MM.1S (cell line): ENCODE measurements at regions not wholly inside any gene's neighbourhood (a gene's known extent, or its start where the extent isn't known, plus 50 kb on each side); places are given as distances from the start of the nearest gene placed in this dataset.
"Not testable (repeated sequence)": the region's sequence is repeated elsewhere in the genome, so short reads cannot be mapped to it uniquely, and the experiment has no call there.

Experiments
- DNase-seq: peaks from one replicate; pipeline ENCODE4 v3.0.0-alpha.2; 2015
- H2AFZ ChIP-seq: fragments of 300-600 bp; sonication (generic); 2 replicates; pipeline ENCODE4 v1.6.0; 2016; ENCODE audit warnings: antibody characterized with exemption, low read length
- H3F3A ChIP-seq: fragments of 300-600 bp; sonication (generic); 2 replicates; pipeline ENCODE4 v1.6.1; 2016; ENCODE audit warnings: mild to moderate bottlenecking, antibody characterized with exemption, low read length, moderate library complexity, mixed read lengths; ENCODE audit not compliant: insufficient read depth
- H3K27ac ChIP-seq: fragments of 300-600 bp; sonication (generic); 2 replicates; pipeline ENCODE4 v1.5.1; 2016; ENCODE audit warnings: mild to moderate bottlenecking, low read length
- H3K27me3 ChIP-seq: fragments of 300-600 bp; sonication (generic); replicated peaks from 2 replicates; pipeline ENCODE4 v1.6.0; 2016; ENCODE audit warnings: low read length; ENCODE audit not compliant: insufficient read depth
- H3K36me3 ChIP-seq: fragments of 300-600 bp; sonication (generic); replicated peaks from 2 replicates; pipeline ENCODE4 v1.6.1; 2016; ENCODE audit warnings: mild to moderate bottlenecking, low read length, mixed read lengths; ENCODE audit not compliant: insufficient read depth
- H3K4me1 ChIP-seq: fragments of 300-600 bp; sonication (generic); 2 replicates; pipeline ENCODE4 v1.6.1; 2016; ENCODE audit warnings: low read length, mixed read lengths
- H3K4me2 ChIP-seq: fragments of 300-600 bp; sonication (generic); 2 replicates; pipeline ENCODE4 v1.6.0; 2016; ENCODE audit warnings: low read depth, low read length
- H3K4me3 ChIP-seq: fragments of 300-600 bp; sonication (generic); 2 replicates; pipeline ENCODE4 v1.5.1; 2016; ENCODE audit warnings: low read length, mixed read lengths
- H3K79me2 ChIP-seq: fragments of 300-600 bp; sonication (generic); 2 replicates; pipeline ENCODE4 v1.6.1; 2016; ENCODE audit warnings: mixed run types, low read length, mixed read lengths
- H3K9ac ChIP-seq: fragments of 300-600 bp; sonication (generic); 2 replicates; pipeline ENCODE4 v1.6.1; 2016; ENCODE audit warnings: low read length, mixed read lengths
- H3K9me2 ChIP-seq: fragments of 300-600 bp; sonication (generic); replicated peaks from 2 replicates; pipeline ENCODE4 v1.6.1; 2016; ENCODE audit warnings: mild to moderate bottlenecking, low read length, mixed read lengths; ENCODE audit not compliant: insufficient read depth
- H3K9me3 ChIP-seq: fragments of 300-600 bp; sonication (generic); replicated peaks from 2 replicates; pipeline ENCODE4 v1.6.1; 2016; ENCODE audit warnings: mild to moderate bottlenecking, low read length, mixed read lengths; ENCODE audit not compliant: insufficient read depth
- H4K20me1 ChIP-seq: fragments of 300-600 bp; sonication (generic); 2 replicates; pipeline ENCODE4 v1.6.1; 2016; ENCODE audit warnings: mild to moderate bottlenecking, low read length, moderate library complexity, mixed read lengths; ENCODE audit not compliant: insufficient read depth
- CTCF ChIP-seq: fragments of 300-600 bp; sonication (generic); IDR thresholded peaks from 2 replicates; pipeline ENCODE4 v1.5.1; 2016; ENCODE audit warnings: antibody characterized with exemption, low read length, mixed read lengths
- EZH2 ChIP-seq: fragments of 300-600 bp; sonication (generic); optimal IDR thresholded peaks from 2 replicates; pipeline ENCODE3; 2017; ENCODE audit warnings: low read depth, mild to moderate bottlenecking, antibody characterized with exemption, low read length, mixed read lengths
- EZH2phosphoT487 ChIP-seq: fragments of 300-600 bp; sonication (generic); IDR thresholded peaks from 2 replicates; pipeline ENCODE4 v1.6.1; 2018; ENCODE audit warnings: antibody characterized with exemption, low read length

DNA sequence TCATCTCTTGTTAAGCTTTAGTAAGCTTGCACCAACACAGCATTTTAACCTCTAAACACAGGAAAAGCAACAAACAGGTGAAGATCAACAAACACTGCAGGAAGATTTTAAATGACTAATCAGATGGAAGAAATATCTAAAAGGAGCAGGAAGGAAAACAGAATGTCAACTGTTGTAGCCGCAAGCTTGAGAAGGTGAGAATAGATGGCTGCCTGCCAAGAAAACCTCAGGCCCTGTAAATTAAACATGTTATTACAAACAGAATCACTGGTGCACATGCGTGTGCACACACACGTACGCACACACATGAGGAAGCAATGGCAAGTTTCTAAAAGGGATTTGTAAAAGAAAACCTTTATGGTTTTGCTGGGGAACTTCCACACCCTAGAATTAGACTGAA lies 257.8 kb upstream of the GALNT5 start:
- Histone ChIP-seq H3K4me2 (no peak overlapping the region), H3K9me2 (no peaks in the 10 kb centered on the region), H3K9ac (no peak overlapping the region), H3K27me3 (no peaks in the 10 kb centered on the region), H3K79me2 (no peaks in the 10 kb centered on the region), H4K20me1 (no peaks in the 10 kb centered on the region), H2AFZ (no peak overlapping the region), H3K36me3 (no peaks in the 10 kb centered on the region), H3K4me1 (no peaks in the 10 kb centered on the region), H3K27ac (no peak overlapping the region), H3F3A (no peaks in the 10 kb centered on the region), H3K9me3 (no peaks in the 10 kb centered on the region), H3K4me3 (no peak overlapping the region)
- TF ChIP-seq CTCF (no peak), EZH2 (no peak), EZH2phosphoT487 (no peak)
- no peak for DNase-seq

DNA sequence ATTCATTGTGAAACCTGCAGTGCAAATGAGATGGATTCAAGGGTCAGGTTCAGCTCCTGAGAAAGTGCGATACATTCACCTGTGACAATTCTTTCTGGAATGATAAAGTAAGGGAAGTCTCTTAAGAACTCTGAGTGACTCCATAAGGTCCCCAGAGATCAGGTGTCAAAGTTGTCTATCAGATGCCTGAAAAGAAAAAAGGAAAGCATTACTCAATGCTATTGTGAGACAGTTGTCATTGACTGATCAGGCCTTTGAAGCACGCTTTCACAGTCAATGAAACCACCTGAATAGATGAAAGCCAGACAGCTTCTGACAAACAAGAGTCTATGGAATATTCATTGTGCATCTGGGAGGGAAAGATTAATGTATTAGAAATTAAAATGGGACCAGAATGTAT lies 252.7 kb upstream of the GALNT5 start:
- Histone ChIP-seq H3F3A (no peaks in the 10 kb centered on the region), H3K36me3 (no peaks in the 10 kb centered on the region), H3K4me2 (no peak overlapping the region), H3K27me3 (no peaks in the 10 kb centered on the region), H3K9me3 (no peaks in the 10 kb centered on the region), H3K9me2 (no peaks in the 10 kb centered on the region), H3K27ac (no peak overlapping the region), H4K20me1 (no peaks in the 10 kb centered on the region), H3K4me1 (no peaks in the 10 kb centered on the region), H3K79me2 (no peaks in the 10 kb centered on the region), H3K4me3 (no peak overlapping the region), H3K9ac (no peak overlapping the region), H2AFZ (no peak overlapping the region)
- no peak for TF ChIP-seq EZH2
- no peak for TF ChIP-seq EZH2phosphoT487
- no peak for TF ChIP-seq CTCF
- no peak for DNase-seq

GRCh38 chr2:157015015-157015575 lies 242.4 kb upstream of the GALNT5 start:
- no peaks in the 10 kb centered on the region for H3K27me3 ChIP-seq
- no peaks in the 10 kb centered on the region for H3K9me2 ChIP-seq
- no peak overlapping the region for H3K27ac ChIP-seq
- H3K36me3 ChIP-seq: no peaks in the 10 kb centered on the region
- no peak overlapping the region for H3K9ac ChIP-seq
- DNase-seq: no peak
- no peaks in the 10 kb centered on the region for H4K20me1 ChIP-seq
- no peaks in the 10 kb centered on the region for H3K79me2 ChIP-seq
- no peak overlapping the region for H2AFZ ChIP-seq
- TF ChIP-seq EZH2phosphoT487: no peak
- TF ChIP-seq EZH2: no peak
- no peak for TF ChIP-seq CTCF
- no peaks in the 10 kb centered on the region for H3K4me1 ChIP-seq
- H3K9me3 ChIP-seq: no peaks in the 10 kb centered on the region
- no peak overlapping the region for H3K4me2 ChIP-seq
- H3F3A ChIP-seq: no peaks in the 10 kb centered on the region
- no peak overlapping the region for H3K4me3 ChIP-seq

DNA sequence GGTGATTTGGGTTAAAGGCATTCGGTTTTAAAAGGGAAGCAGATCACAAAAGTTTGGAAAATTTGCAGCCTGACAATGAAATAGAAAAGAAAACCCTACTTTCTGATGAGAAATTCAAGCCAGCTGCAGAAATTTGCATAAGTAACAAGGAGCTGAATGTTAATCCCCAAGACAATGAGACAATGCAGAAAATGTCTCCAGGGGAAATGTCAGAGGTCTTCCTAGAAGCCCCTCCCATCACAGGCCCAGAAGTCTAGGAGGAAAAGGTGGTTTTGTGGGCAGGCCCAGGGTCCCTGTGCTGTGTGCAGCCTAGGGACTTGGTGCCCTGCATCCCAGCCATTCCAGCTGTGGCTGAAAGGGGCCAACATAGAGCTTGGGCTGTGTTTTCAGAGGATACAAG lies 234.2 kb upstream of the GALNT5 start:
- H3K79me2 ChIP-seq, H4K20me1 ChIP-seq, H2AFZ ChIP-seq, H3K4me1 ChIP-seq, H3K4me2 ChIP-seq, H3K9me3 ChIP-seq, H3F3A ChIP-seq, H3K27ac ChIP-seq, H3K36me3 ChIP-seq, H3K9me2 ChIP-seq, H3K4me3 ChIP-seq, H3K27me3 ChIP-seq, H3K9ac ChIP-seq, DNase-seq: not testable (repeated sequence)
